ENCODE measurements at regions not wholly inside any gene's neighbourhood (a gene's known extent, or its start where the extent isn't known, plus 50 kb on each side); places are given as distances from the start of the nearest gene placed in this dataset.

GRCh38 chr1:87999852-88000251, 671.2 kb downstream of the LMO4 start:
- DNase-seq (ENCODE audit: low read depth), result no peak

GRCh38 chr1:88001460-88001859, 672.8 kb downstream of the LMO4 start:
- no peak for DNase-seq (ENCODE audit: low read depth)

GRCh38 chr1:88003255-88003654, 674.6 kb downstream of the LMO4 start:
- no peak for DNase-seq (ENCODE audit: low read depth)

- DNase-seq (ENCODE audit: low read depth), result no peak
Measured at GRCh38 chr1:88009916-88010315, 674.2 kb upstream of the PKN2 start.

GRCh38 chr1:88013485-88013884, 670.6 kb upstream of the PKN2 start:
- DNase-seq (ENCODE audit: low read depth), result no peak

GRCh38 chr1:88014131-88014530, 669.9 kb upstream of the PKN2 start:
- DNase-seq (ENCODE audit: low read depth), result no peak

- DNase-seq (ENCODE audit: low read depth), result no peak
Measured at GRCh38 chr1:88016947-88017346, 667.1 kb upstream of the PKN2 start.

GRCh38 chr1:88021529-88021928, 662.5 kb upstream of the PKN2 start:
- no peak for DNase-seq (ENCODE audit: low read depth)

- no peak for DNase-seq (ENCODE audit: low read depth)
Measured at GRCh38 chr1:88022516-88022915, 661.6 kb upstream of the PKN2 start.

GRCh38 chr1:88029142-88029541, 654.9 kb upstream of the PKN2 start:
- no peak for DNase-seq (ENCODE audit: low read depth)

GRCh38 chr1:88029899-88030298, 654.2 kb upstream of the PKN2 start:
- no peak for DNase-seq (ENCODE audit: low read depth)

GRCh38 chr1:88035578-88035977, 648.5 kb upstream of the PKN2 start:
- no peak for DNase-seq (ENCODE audit: low read depth)

- no peak for DNase-seq (ENCODE audit: low read depth)
Measured at GRCh38 chr1:88036345-88037014, 647.6 kb upstream of the PKN2 start.

GRCh38 chr1:88039240-88039639, 644.8 kb upstream of the PKN2 start:
- DNase-seq (ENCODE audit: low read depth), result no peak

GRCh38 chr1:88043834-88044233, 640.2 kb upstream of the PKN2 start:
- no peak for DNase-seq (ENCODE audit: low read depth)

GRCh38 chr1:88052167-88052566, 631.9 kb upstream of the PKN2 start:
- no peak for DNase-seq (ENCODE audit: low read depth)

GRCh38 chr1:88053065-88053464, 631.0 kb upstream of the PKN2 start:
- no peak for DNase-seq (ENCODE audit: low read depth)

- no peak for DNase-seq (ENCODE audit: low read depth)
Measured at GRCh38 chr1:88056881-88057280, 627.2 kb upstream of the PKN2 start.

- no peak for DNase-seq (ENCODE audit: low read depth)
Measured at GRCh38 chr1:88058205-88058604, 625.9 kb upstream of the PKN2 start.

- no peak for DNase-seq (ENCODE audit: low read depth)
Measured at GRCh38 chr1:88060112-88060673, 623.9 kb upstream of the PKN2 start.

- DNase-seq (ENCODE audit: low read depth), result no peak
Measured at GRCh38 chr1:88060750-88061491, 623.2 kb upstream of the PKN2 start.

GRCh38 chr1:88061492-88062177, 622.4 kb upstream of the PKN2 start:
- peak; percentile 42 for DNase-seq (ENCODE audit: low read depth)

GRCh38 chr1:88062650-88063153, 621.4 kb upstream of the PKN2 start:
- DNase-seq (ENCODE audit: low read depth), result no peak
